ENCODE measurements at regions not wholly inside any gene's neighbourhood (a gene's known extent, or its start where the extent isn't known, plus 50 kb on each side); places are given as distances from the start of the nearest gene placed in this dataset.

GRCh38 chr12:124196236-124196635, 98.7 kb upstream of the RFLNA start:
- CTCF ChIA-PET: no interaction called here
- H3K27ac ChIP-seq: no peak overlapping the region
- no peak for DNase-seq (ENCODE audit: low spot score)
- no peak for TF ChIP-seq CTCF (conservative IDR thresholded peaks at IDR 0.05; ENCODE audit: low read depth)
- POLR2A ChIA-PET (ENCODE audit: low non-redundant PET): no interaction called here

- ChIA-PET CTCF (interaction anchor here (1.1 kb wide), 1 partner anchor 16 kb away, joined by 3 read pairs; no protein-coding TSS in a partner anchor), POLR2A (ENCODE audit: low non-redundant PET) (no interaction called here)
- H3K27ac ChIP-seq: no peak overlapping the region
- no peak for DNase-seq (ENCODE audit: low spot score)
- no peak for TF ChIP-seq CTCF (conservative IDR thresholded peaks at IDR 0.05; ENCODE audit: low read depth)
Observed at GRCh38 chr12:124201248-124201647, 93.6 kb upstream of the RFLNA start.

GRCh38 chr12:124203176-124203575, 91.7 kb upstream of the RFLNA start:
- ChIA-PET POLR2A (ENCODE audit: low non-redundant PET) (no interaction called here), CTCF (no interaction called here)
- no peak for TF ChIP-seq CTCF (conservative IDR thresholded peaks at IDR 0.05; ENCODE audit: low read depth)
- H3K27ac ChIP-seq: no peak overlapping the region
- DNase-seq (ENCODE audit: low spot score): no peak

GRCh38 chr12:124205405-124205804, 89.5 kb upstream of the RFLNA start:
- ChIA-PET POLR2A (ENCODE audit: low non-redundant PET) (no interaction called here), CTCF (interaction anchor here (0.6 kb wide), 1 partner anchor 22 kb away, joined by 4 read pairs; no protein-coding TSS in a partner anchor)
- TF ChIP-seq CTCF (conservative IDR thresholded peaks at IDR 0.05; ENCODE audit: low read depth): no peak
- no peak for DNase-seq (ENCODE audit: low spot score)
- no peak overlapping the region for H3K27ac ChIP-seq

GRCh38 chr12:124207049-124207448, 87.8 kb upstream of the RFLNA start:
- TF ChIP-seq CTCF (conservative IDR thresholded peaks at IDR 0.05; ENCODE audit: low read depth): no peak
- ChIA-PET CTCF (interaction anchor here (0.6 kb wide), 1 partner anchor 622 kb away, joined by 4 read pairs; no protein-coding TSS in a partner anchor), POLR2A (ENCODE audit: low non-redundant PET) (no interaction called here)
- H3K27ac ChIP-seq: no peak overlapping the region
- no peak for DNase-seq (ENCODE audit: low spot score)

- H3K27ac ChIP-seq: no peak overlapping the region
- no peak for DNase-seq (ENCODE audit: low spot score)
- ChIA-PET POLR2A (ENCODE audit: low non-redundant PET) (no interaction called here), CTCF (interaction anchor here (0.6 to 0.7 kb wide), 2 partner anchors 37 to 622 kb away, joined by 3 to 4 read pairs; no protein-coding TSS in a partner anchor)
- no peak for TF ChIP-seq CTCF (conservative IDR thresholded peaks at IDR 0.05; ENCODE audit: low read depth)
Observed at GRCh38 chr12:124207617-124208016, 87.3 kb upstream of the RFLNA start.

GRCh38 chr12:124208489-124208888, 86.4 kb upstream of the RFLNA start:
- no peak for TF ChIP-seq CTCF (conservative IDR thresholded peaks at IDR 0.05; ENCODE audit: low read depth)
- CTCF ChIA-PET: interaction anchor here (0.7 kb wide), 1 partner anchor 38 kb away, joined by 3 read pairs; no protein-coding TSS in a partner anchor
- POLR2A ChIA-PET (ENCODE audit: low non-redundant PET): no interaction called here
- no peak overlapping the region for H3K27ac ChIP-seq
- no peak for DNase-seq (ENCODE audit: low spot score)
